22Rv1 (cell line): ENCODE measurements at regions not wholly inside any gene's neighbourhood (a gene's known extent, or its start where the extent isn't known, plus 50 kb on each side); places are given as distances from the start of the nearest gene placed in this dataset.

ENCODE experiments used
- CTCF ChIP-seq: fragments of 450-650 bp; IDR thresholded peaks from 2 replicates; pipeline ENCODE4 v1.5.1; 2017; ENCODE audit warnings: mild to moderate bottlenecking
- ZFX ChIP-seq: fragments of 450-650 bp; IDR thresholded peaks from 2 replicates; pipeline ENCODE4 v1.6.1; 2017; ENCODE audit warnings: antibody characterized with exemption, borderline replicate concordance

GRCh38 chr13:67754012-67754411, 523.9 kb upstream of the PCDH9 start:
- TF ChIP-seq CTCF (no peak), ZFX (no peak)
